MM.1S (cell line): ENCODE measurements at regions not wholly inside any gene's neighbourhood (a gene's known extent, or its start where the extent isn't known, plus 50 kb on each side); places are given as distances from the start of the nearest gene placed in this dataset.

Experiments
- EZH2 ChIP-seq: fragments of 300-600 bp; sonication (generic); optimal IDR thresholded peaks from 2 replicates; pipeline ENCODE3; 2017; ENCODE audit warnings: low read depth, mild to moderate bottlenecking, antibody characterized with exemption, low read length, mixed read lengths
- EZH2phosphoT487 ChIP-seq: fragments of 300-600 bp; sonication (generic); IDR thresholded peaks from 2 replicates; pipeline ENCODE4 v1.6.1; 2018; ENCODE audit warnings: antibody characterized with exemption, low read length
- TF ChIP-seq, protein P1 (sequence below): fragments of 300-600 bp; sonication (generic); IDR thresholded peaks from 2 replicates; pipeline ENCODE4 v1.5.1; 2016; ENCODE audit warnings: antibody characterized with exemption, low read length, mixed read lengths

DNA sequence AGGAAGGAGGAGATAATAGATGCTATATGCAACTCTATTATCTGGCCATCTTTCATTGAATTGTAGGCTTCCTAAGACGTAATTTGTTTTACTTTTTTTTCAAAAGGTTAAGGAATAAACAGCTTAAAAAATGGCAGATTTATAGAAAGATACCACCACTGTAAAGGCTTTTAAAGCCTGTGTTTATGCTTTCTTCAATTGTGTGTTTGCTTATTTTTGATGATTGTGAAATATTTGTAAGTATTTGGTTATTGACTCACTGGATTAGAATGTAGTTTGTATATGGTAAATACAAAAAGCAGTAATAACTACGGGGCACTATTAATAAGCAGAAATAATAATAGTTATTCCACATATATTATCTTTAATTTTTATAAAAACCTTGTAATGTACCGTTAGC is 437.9 kb downstream of the KLF5 start:
- TF ChIP-seq, protein P1, sequence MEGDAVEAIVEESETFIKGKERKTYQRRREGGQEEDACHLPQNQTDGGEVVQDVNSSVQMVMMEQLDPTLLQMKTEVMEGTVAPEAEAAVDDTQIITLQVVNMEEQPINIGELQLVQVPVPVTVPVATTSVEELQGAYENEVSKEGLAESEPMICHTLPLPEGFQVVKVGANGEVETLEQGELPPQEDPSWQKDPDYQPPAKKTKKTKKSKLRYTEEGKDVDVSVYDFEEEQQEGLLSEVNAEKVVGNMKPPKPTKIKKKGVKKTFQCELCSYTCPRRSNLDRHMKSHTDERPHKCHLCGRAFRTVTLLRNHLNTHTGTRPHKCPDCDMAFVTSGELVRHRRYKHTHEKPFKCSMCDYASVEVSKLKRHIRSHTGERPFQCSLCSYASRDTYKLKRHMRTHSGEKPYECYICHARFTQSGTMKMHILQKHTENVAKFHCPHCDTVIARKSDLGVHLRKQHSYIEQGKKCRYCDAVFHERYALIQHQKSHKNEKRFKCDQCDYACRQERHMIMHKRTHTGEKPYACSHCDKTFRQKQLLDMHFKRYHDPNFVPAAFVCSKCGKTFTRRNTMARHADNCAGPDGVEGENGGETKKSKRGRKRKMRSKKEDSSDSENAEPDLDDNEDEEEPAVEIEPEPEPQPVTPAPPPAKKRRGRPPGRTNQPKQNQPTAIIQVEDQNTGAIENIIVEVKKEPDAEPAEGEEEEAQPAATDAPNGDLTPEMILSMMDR = no peak
- no peak for TF ChIP-seq EZH2
- no peak for TF ChIP-seq EZH2phosphoT487
